HEK293 (cell line): ENCODE measurements at regions not wholly inside any gene's neighbourhood (a gene's known extent, or its start where the extent isn't known, plus 50 kb on each side); places are given as distances from the start of the nearest gene placed in this dataset.

Experiments used
- CTCF ChIA-PET: fragments of 350-600 bp; formaldehyde crosslinking; extraction: SDS; loops from one replicate; lab custom pipeline; 2021; ENCODE audit warnings: antibody characterized with exemption; lab: Yijun Ruan, JAX
- POLR2A ChIA-PET: fragments of 300-600 bp; formaldehyde crosslinking; extraction: SDS; loops from one replicate; lab custom pipeline; 2020; ENCODE audit warnings: antibody characterized with exemption, inconsistent platforms; lab: Yijun Ruan, JAX
- H3K27ac ChIP-seq: fragments of 200-500 bp; sonication (Bioruptor generic); 2 replicates; pipeline ENCODE4 v1.5.1; 2014; ENCODE audit warnings: low read depth, low read length, control low read depth, inconsistent platforms; ENCODE audit errors: extremely low read depth
- H3K36me3 ChIP-seq, 2 experiments: fragments of 200-500 bp in 1 of 2; sonication (Bioruptor generic) in 1 of 2; 1 replicate in 1 of 2; 2 replicates in 1 of 2; pipeline ENCODE4 v1.5.1; 2014 to 2017; ENCODE audit warnings: inconsistent platforms in 2 of 2, low read length in 2 of 2; ENCODE audit not compliant: control insufficient read depth in 2 of 2, insufficient read depth in 1 of 2
- H3K4me1 ChIP-seq: fragments of 200-500 bp; sonication (Bioruptor generic); 2 replicates; pipeline ENCODE4 v1.5.1; 2014; ENCODE audit warnings: mild to moderate bottlenecking, low read length, inconsistent platforms; ENCODE audit not compliant: control insufficient read depth, insufficient read depth
- H3K4me3 ChIP-seq: 2 replicates; pipeline ENCODE4 v1.5.1; 2011; ENCODE audit warnings: low read depth, mild to moderate bottlenecking, control low read depth, low read length, moderate library complexity
- H3K9me3 ChIP-seq: fragments of 200-500 bp; sonication (Bioruptor generic); 2 replicates; pipeline ENCODE4 v1.5.1; 2014; ENCODE audit warnings: low read depth, low read length, inconsistent platforms; ENCODE audit not compliant: control insufficient read depth, insufficient read depth
- EGR2 ChIP-seq: fragments of 450-650 bp; formaldehyde crosslinking; IDR thresholded peaks from 2 replicates; pipeline ENCODE4 v1.5.1; 2016; ENCODE audit warnings: low read depth, missing biosample characterization, missing genetic modification characterization
- GLIS1 ChIP-seq: fragments of 450-650 bp; formaldehyde crosslinking; IDR thresholded peaks from 2 replicates; pipeline ENCODE4 v1.5.1; 2016; ENCODE audit warnings: missing biosample characterization, missing genetic modification characterization
- KLF1 ChIP-seq: fragments of 450-650 bp; formaldehyde crosslinking; IDR thresholded peaks from 2 replicates; pipeline ENCODE4 v1.5.1; 2016; ENCODE audit warnings: missing biosample characterization, missing genetic modification characterization
- SCRT2 ChIP-seq: fragments of 450-650 bp; formaldehyde crosslinking; IDR thresholded peaks from 2 replicates; pipeline ENCODE4 v1.5.1; 2016; ENCODE audit warnings: missing biosample characterization, missing genetic modification characterization
- TSHZ1 ChIP-seq: fragments of 450-650 bp; formaldehyde crosslinking; IDR thresholded peaks from 2 replicates; pipeline ENCODE4 v1.5.1; 2016; ENCODE audit warnings: missing biosample characterization, missing genetic modification characterization, borderline replicate concordance
- ZBTB1 ChIP-seq: fragments of 450-650 bp; formaldehyde crosslinking; IDR thresholded peaks from 2 replicates; pipeline ENCODE4 v1.5.1; 2016; ENCODE audit warnings: missing biosample characterization, missing genetic modification characterization
- ZBTB44 ChIP-seq: fragments of 450-650 bp; IDR thresholded peaks from 2 replicates; pipeline ENCODE4 v1.5.1; 2018; ENCODE audit warnings: missing biosample characterization, mild to moderate bottlenecking, missing genetic modification characterization
- ZNF140 ChIP-seq: fragments of 450-650 bp; formaldehyde crosslinking; IDR thresholded peaks from 2 replicates; pipeline ENCODE4 v1.5.1; 2016; ENCODE audit warnings: missing biosample characterization, missing genetic modification characterization
- ZNF184 ChIP-seq: fragments of 450-650 bp; IDR thresholded peaks from 2 replicates; pipeline ENCODE4 v1.5.1; 2018; ENCODE audit warnings: missing biosample characterization, mild to moderate bottlenecking, missing genetic modification characterization
- ZNF211 ChIP-seq: fragments of 450-650 bp; formaldehyde crosslinking; IDR thresholded peaks from 2 replicates; pipeline ENCODE4 v1.5.1; 2016; ENCODE audit warnings: low read depth, missing biosample characterization, missing genetic modification characterization
- ZNF324 ChIP-seq: fragments of 450-650 bp; formaldehyde crosslinking; IDR thresholded peaks from 2 replicates; pipeline ENCODE4 v1.5.1; 2016; ENCODE audit warnings: missing biosample characterization, missing genetic modification characterization
- ZNF362 ChIP-seq: fragments of 450-650 bp; formaldehyde crosslinking; IDR thresholded peaks from 2 replicates; pipeline ENCODE4 v1.5.1; 2016; ENCODE audit warnings: missing biosample characterization, missing genetic modification characterization
- ZNF488 ChIP-seq: fragments of 450-650 bp; formaldehyde crosslinking; IDR thresholded peaks from 2 replicates; pipeline ENCODE4 v1.5.1; 2016; ENCODE audit warnings: missing biosample characterization, missing genetic modification characterization
- ZNF530 ChIP-seq: fragments of 450-650 bp; formaldehyde crosslinking; IDR thresholded peaks from 2 replicates; pipeline ENCODE4 v1.5.1; 2016; ENCODE audit warnings: low read depth, missing biosample characterization, missing genetic modification characterization
- ZNF600 ChIP-seq: fragments of 450-650 bp; formaldehyde crosslinking; IDR thresholded peaks from 2 replicates; pipeline ENCODE4 v1.5.1; 2016; ENCODE audit warnings: missing biosample characterization, missing genetic modification characterization
- ZSCAN18 ChIP-seq: fragments of 450-650 bp; formaldehyde crosslinking; IDR thresholded peaks from 2 replicates; pipeline ENCODE4 v1.5.1; 2016; ENCODE audit warnings: missing biosample characterization, missing genetic modification characterization
- ZSCAN23 ChIP-seq: fragments of 450-650 bp; formaldehyde crosslinking; IDR thresholded peaks from 2 replicates; pipeline ENCODE4 v1.5.1; 2016; ENCODE audit warnings: missing biosample characterization, missing genetic modification characterization
- ZSCAN4 ChIP-seq: fragments of 450-650 bp; formaldehyde crosslinking; IDR thresholded peaks from 2 replicates; pipeline ENCODE4 v1.5.1; 2017; ENCODE audit warnings: missing biosample characterization, missing genetic modification characterization

- Histone ChIP-seq H3K36me3 (no peaks in the 10 kb centered on the region), H3K4me1 (peaks cover 7% of the 10 kb centered on the region), H3K27ac (no peak overlapping the region)
- CTCF ChIA-PET = interaction anchor here (0.6 kb wide), 2 partner anchors 285 to 339 kb away, joined by 3 to 4 read pairs; no protein-coding TSS in a partner anchor
- TF ChIP-seq ZNF184 (tag by site-specific recombination) = no peak
- no peak for TF ChIP-seq ZSCAN4
- no peak for TF ChIP-seq ZSCAN18 (tag by site-specific recombination)
- TF ChIP-seq ZNF211 (tag by site-specific recombination) = no peak
- TF ChIP-seq GLIS1 (tag by site-specific recombination) = no peak
- no peak for TF ChIP-seq ZNF488 (tag by site-specific recombination)
- TF ChIP-seq ZBTB44 (tag by site-specific recombination) = no peak
- TF ChIP-seq ZBTB1 (tag by site-specific recombination) = no peak
- TF ChIP-seq ZNF600 = no peak
- TF ChIP-seq TSHZ1 = no peak
- TF ChIP-seq KLF1 (tag by site-specific recombination) = no peak
- TF ChIP-seq EGR2 (tag by site-specific recombination) = no peak
- TF ChIP-seq ZNF140 (tag by site-specific recombination) = no peak
- no peak for TF ChIP-seq SCRT2 (tag by site-specific recombination)
- TF ChIP-seq ZNF324 (tag by site-specific recombination) = no peak
- no peak for TF ChIP-seq ZNF362 (tag by site-specific recombination)
- TF ChIP-seq ZNF530 (tag by site-specific recombination) = no peak
- no peak for TF ChIP-seq ZSCAN23
- TF ChIP-seq, all 188 proteins: peak for 0
- POLR2A ChIA-PET = no interaction called here
- Histone ChIP-seq H3K9me3 (no peaks in the 10 kb centered on the region), H3K4me3 (no peak overlapping the region)
Measured at GRCh38 chr1:232150770-232151548, 479.0 kb downstream of the SIPA1L2 start.
